ENCODE measurements at regions not wholly inside any gene's neighbourhood (a gene's known extent, or its start where the extent isn't known, plus 50 kb on each side); places are given as distances from the start of the nearest gene placed in this dataset.

DNA sequence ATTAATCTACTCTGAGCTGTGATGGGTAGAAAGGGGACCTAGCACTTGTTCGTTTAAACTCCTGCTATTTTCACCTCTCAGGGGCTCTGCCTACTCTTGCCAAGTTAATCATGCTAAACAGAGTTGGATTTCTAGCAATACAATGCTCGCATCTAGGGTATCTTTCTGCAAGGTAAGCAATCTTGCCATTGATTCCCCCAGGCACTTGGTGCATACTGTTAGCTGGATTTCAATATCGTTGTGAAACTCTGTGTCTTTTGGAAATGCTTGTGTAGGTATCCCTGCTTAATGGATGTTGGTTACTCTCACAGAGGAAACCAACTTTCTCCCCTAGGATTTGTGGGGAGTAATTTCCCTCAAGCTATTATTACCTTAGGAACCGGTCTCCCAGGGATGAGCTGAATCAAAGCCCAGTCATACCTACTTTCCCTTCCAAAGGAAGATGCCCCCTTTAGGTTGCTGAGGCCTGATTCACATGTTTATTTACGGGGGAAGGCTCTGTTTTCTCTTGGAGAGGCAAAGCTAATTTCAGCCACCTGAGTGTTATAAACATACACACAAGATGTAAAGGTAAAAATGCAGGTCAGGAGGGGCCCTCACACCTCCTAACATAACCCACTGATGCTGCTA lies 366.8 kb downstream of the FBXW7 start:
- DNase-seq (ENCODE audit: extremely low spot score in 2 of 2): no peak
- Histone ChIP-seq H3K36me3 (no peaks in the 10 kb centered on the region), H3K27ac (no peak overlapping the region), H3K27me3 (no peaks in the 10 kb centered on the region), H3K4me1 (no peaks in the 10 kb centered on the region), H3K4me3 (no peak overlapping the region), H3K9me3 (no peaks in the 10 kb centered on the region)
- intact Hi-C loops (cut with DNase I): no loop called here
- TF ChIP-seq, protein P1, sequence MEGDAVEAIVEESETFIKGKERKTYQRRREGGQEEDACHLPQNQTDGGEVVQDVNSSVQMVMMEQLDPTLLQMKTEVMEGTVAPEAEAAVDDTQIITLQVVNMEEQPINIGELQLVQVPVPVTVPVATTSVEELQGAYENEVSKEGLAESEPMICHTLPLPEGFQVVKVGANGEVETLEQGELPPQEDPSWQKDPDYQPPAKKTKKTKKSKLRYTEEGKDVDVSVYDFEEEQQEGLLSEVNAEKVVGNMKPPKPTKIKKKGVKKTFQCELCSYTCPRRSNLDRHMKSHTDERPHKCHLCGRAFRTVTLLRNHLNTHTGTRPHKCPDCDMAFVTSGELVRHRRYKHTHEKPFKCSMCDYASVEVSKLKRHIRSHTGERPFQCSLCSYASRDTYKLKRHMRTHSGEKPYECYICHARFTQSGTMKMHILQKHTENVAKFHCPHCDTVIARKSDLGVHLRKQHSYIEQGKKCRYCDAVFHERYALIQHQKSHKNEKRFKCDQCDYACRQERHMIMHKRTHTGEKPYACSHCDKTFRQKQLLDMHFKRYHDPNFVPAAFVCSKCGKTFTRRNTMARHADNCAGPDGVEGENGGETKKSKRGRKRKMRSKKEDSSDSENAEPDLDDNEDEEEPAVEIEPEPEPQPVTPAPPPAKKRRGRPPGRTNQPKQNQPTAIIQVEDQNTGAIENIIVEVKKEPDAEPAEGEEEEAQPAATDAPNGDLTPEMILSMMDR (IDR thresholded peaks at IDR 0.05): no peak
- TF ChIP-seq POLR2AphosphoS5 (IDR thresholded peaks at IDR 0.05; ENCODE audit: insufficient read depth in 1 of 2, low read depth in 1 of 2) (no peak), POLR2A (IDR thresholded peaks at IDR 0.05) (no peak)

DNA sequence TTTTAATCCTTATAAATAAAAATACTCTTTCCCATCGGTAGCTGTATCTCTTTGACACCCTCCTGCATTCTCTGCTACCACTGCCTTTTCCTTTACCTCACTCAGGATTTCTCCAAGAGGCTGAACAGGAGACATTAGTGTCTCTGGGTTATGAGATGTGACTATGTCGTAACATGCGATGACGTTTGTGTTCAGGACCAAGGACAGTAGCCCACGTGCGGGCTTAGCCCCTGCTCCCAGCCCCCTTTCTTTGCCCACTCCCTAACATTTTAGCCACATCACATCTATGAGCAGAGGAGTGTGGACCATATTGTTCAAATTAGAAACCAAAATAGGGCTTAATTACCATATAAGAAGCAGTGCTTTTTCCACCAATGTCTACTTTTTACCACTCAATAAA lies 369.3 kb downstream of the FBXW7 start:
- H3K9me3 ChIP-seq: no peaks in the 10 kb centered on the region
- no peak overlapping the region for H3K4me3 ChIP-seq
- DNase-seq (ENCODE audit: extremely low spot score in 2 of 2): no peak
- intact Hi-C loops (cut with DNase I): no loop called here
- no peaks in the 10 kb centered on the region for H3K4me1 ChIP-seq
- H3K27ac ChIP-seq: no peak overlapping the region
- no peaks in the 10 kb centered on the region for H3K27me3 ChIP-seq
- TF ChIP-seq POLR2AphosphoS5 (IDR thresholded peaks at IDR 0.05; ENCODE audit: insufficient read depth in 1 of 2, low read depth in 1 of 2) (no peak), POLR2A (IDR thresholded peaks at IDR 0.05) (no peak)
- TF ChIP-seq, protein P1 (IDR thresholded peaks at IDR 0.05): no peak
- no peaks in the 10 kb centered on the region for H3K36me3 ChIP-seq

DNA sequence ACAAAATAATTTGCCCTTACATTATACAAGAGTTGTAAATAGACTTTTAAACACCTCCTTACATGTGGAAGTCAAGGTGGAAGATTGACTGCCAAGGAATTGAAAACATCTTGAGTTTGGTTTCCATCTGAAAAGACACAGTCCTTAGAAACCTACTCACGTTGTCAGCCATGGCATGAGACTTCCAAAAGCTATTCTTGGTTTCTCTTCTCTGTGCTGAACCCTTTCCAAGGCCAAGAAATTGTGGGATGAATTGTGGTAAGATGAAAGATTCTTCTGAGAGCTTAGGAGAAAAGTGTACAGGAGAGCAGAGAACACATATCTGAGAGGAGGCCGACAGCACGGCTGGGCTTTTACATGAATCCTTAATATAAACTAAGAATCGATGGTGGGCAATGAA lies 370.0 kb downstream of the FBXW7 start:
- H3K27ac ChIP-seq: no peak overlapping the region
- H3K4me3 ChIP-seq: no peak overlapping the region
- TF ChIP-seq POLR2A (IDR thresholded peaks at IDR 0.05) (no peak), POLR2AphosphoS5 (IDR thresholded peaks at IDR 0.05; ENCODE audit: insufficient read depth in 1 of 2, low read depth in 1 of 2) (no peak)
- TF ChIP-seq, protein P1 (IDR thresholded peaks at IDR 0.05): no peak
- H3K27me3 ChIP-seq: no peaks in the 10 kb centered on the region
- intact Hi-C loops (cut with DNase I): no loop called here
- no peaks in the 10 kb centered on the region for H3K4me1 ChIP-seq
- H3K36me3 ChIP-seq: no peaks in the 10 kb centered on the region
- H3K9me3 ChIP-seq: no peaks in the 10 kb centered on the region
- no peak for DNase-seq (ENCODE audit: extremely low spot score in 2 of 2)

DNA sequence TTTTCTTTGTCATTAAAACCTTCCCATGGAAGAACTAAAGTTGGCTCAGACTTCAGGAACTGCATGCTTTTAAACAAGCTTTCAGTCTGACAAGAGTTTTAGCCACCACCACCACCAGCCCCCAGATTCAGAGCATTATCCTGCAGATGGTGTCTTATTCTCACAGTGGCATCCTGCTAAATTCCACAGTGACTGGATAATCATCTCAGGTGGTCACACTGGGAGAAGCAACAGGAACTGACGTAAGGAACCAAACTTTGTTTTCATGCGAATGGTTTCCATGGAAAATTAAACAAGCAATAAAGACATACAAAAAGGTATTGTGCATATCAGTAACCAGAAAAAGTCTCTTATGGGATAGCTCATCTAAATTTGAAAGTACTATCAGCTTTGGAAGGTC lies 370.7 kb downstream of the FBXW7 start:
- no peak for DNase-seq (ENCODE audit: extremely low spot score in 2 of 2)
- Histone ChIP-seq H3K4me3 (no peak overlapping the region), H3K27me3 (no peaks in the 10 kb centered on the region), H3K4me1 (no peaks in the 10 kb centered on the region), H3K27ac (no peak overlapping the region), H3K36me3 (no peaks in the 10 kb centered on the region), H3K9me3 (no peaks in the 10 kb centered on the region)
- intact Hi-C loops (cut with DNase I): no loop called here
- no peak for TF ChIP-seq POLR2AphosphoS5 (IDR thresholded peaks at IDR 0.05; ENCODE audit: insufficient read depth in 1 of 2, low read depth in 1 of 2)
- TF ChIP-seq, protein P1 (IDR thresholded peaks at IDR 0.05): no peak
- no peak for TF ChIP-seq POLR2A (IDR thresholded peaks at IDR 0.05)

DNA sequence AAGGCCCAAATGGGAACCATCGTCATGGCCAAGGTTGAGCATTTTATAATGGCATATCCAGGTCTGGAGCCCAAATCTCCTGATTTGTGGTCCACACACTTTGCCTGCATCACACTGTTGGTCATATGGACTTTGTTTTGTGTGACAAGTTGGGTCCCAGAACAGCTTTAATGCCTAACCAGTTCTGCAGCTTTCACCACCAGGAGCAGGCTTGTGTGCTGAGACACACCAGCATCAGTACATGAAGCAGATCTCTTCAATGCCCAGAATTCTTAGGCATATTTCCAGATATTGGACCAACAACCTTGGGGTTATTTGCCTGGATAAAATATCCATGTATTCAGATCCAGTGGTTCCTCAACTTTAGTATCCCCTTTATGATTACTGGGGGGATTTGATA lies 371.3 kb downstream of the FBXW7 start:
- no peaks in the 10 kb centered on the region for H3K27me3 ChIP-seq
- H3K4me1 ChIP-seq: no peaks in the 10 kb centered on the region
- intact Hi-C loops (cut with DNase I): no loop called here
- no peak for DNase-seq (ENCODE audit: extremely low spot score in 2 of 2)
- TF ChIP-seq POLR2AphosphoS5 (IDR thresholded peaks at IDR 0.05; ENCODE audit: insufficient read depth in 1 of 2, low read depth in 1 of 2) (no peak), POLR2A (IDR thresholded peaks at IDR 0.05) (no peak)
- TF ChIP-seq, protein P1 (IDR thresholded peaks at IDR 0.05): no peak
- no peaks in the 10 kb centered on the region for H3K36me3 ChIP-seq
- H3K4me3 ChIP-seq: no peak overlapping the region
- H3K27ac ChIP-seq: no peak overlapping the region
- H3K9me3 ChIP-seq: no peaks in the 10 kb centered on the region

Measured in vagina (tissue), 2 donors.